Activated naive CD4-positive, alpha-beta T cell (primary cell): ENCODE measurements at regions not wholly inside any gene's neighbourhood (a gene's known extent, or its start where the extent isn't known, plus 50 kb on each side); places are given as distances from the start of the nearest gene placed in this dataset.
A peak's percentile ranks its signal among the peaks of the same experiment; 100 is the strongest.
"Not testable (repeated sequence)": the region's sequence is repeated elsewhere in the genome, so short reads cannot be mapped to it uniquely, and the experiment has no call there.

ENCODE experiments used
- DNase-seq, 4 experiments: peaks; one replicate each; lab custom pipeline; 2025; lab: John Stamatoyannopoulos, UW

DNA sequence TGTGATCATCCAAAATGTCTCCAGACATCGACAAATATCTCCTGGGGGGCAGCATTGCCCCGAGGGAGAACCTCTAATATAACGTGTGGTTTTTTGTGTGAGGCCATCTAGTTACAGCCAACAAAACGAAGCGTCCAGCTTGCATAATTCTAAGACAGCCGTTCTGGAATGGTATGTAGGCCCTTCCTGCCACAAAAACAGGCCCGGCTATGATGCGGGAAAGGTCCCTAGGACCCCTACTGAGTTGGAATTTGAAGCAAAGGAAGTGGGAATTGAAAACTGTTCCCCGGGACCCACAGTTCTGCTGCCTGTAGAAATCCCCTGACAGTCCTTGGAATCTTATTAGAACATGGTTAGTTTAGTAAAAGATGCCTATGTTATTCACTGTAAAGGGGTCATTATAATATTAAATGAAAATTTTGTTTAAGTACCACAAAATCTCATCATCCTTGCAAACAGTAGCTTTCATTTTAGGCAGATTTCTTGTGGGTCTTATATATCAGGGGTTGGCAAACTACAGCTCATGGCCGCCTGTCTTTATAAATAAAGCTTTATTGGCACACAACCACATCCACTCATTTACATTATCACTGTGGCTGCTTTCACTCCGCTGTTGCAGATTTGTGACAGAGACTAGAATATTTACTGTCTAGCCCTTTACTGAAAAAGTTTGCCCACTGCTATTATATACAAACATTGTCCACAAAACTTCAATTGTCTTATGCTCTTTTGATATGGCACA lies 70.7 kb downstream of the MSX2 start:
- no peak for DNase-seq

DNA sequence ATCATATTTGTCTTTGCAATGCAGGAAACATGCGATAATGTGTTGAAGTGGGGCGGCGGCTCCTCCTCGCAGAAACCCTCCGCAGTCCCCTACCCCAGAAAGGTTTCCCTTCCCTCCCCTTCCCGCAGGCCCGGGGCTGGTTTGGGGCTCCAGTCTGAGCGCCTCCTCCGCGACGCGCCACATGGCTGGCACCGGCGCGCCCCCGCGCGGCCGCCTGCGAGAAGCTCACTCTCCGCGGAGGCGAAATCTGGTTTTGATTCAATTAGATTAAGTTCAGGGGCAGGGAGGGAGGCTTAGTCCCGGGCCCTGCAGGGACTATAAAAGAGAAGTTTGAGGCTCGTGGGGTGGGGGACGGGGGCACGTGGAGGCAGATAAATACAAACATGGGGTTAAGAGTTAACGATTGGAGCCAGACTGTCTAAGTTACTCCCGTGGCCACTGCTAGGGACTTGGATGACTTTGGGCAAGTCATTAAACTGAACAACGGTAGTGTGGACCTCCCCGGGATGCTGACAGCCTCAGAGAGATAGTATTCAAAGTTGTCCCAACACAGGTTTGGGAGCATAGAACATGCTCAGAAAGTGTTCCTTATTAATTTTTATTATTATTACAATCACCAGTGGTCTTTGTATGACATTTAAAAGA lies 69.4 kb downstream of the MSX2 start:
- peak in 2 of 4 experiments; percentile 2 for DNase-seq

DNA sequence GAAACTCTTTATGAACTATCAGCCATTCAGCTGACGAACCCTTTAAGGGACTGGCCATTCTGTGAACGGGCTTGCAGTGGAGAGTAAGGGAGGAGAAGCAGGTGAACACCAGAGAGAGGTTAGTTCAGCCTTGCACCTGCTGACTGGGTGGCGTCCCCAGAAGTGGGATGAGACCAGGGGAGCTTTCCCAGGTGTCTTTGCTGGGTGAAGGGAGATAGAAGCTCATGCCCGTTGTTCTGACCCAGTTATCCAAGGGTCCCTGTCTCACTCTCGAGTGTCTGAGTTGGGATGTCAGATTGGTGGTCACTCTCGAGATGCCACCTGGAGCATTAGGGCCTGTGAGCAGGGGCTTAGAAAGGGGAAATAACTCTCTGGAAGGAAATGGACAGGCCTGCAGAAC lies 68.7 kb downstream of the MSX2 start:
- DNase-seq, result no peak

DNA sequence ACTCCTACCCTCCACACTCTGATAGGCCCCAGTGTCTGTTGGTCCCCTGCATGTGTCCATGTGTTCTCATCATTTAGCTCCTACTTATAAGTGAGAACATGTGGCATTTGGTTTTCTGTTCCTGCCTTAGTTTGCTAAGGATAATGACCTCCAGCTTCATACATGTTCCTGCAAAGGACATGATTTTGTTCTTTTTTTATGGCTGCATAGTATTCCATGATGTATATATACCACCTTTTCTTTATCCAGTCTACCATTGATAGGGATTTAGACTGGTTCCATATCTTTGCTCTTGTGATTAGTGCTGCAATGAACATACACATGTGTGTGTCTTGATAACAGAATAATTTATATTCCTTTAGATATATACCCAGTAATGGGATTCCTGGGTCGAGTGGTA lies 67.9 kb downstream of the MSX2 start:
- not testable (repeated sequence) for DNase-seq

DNA sequence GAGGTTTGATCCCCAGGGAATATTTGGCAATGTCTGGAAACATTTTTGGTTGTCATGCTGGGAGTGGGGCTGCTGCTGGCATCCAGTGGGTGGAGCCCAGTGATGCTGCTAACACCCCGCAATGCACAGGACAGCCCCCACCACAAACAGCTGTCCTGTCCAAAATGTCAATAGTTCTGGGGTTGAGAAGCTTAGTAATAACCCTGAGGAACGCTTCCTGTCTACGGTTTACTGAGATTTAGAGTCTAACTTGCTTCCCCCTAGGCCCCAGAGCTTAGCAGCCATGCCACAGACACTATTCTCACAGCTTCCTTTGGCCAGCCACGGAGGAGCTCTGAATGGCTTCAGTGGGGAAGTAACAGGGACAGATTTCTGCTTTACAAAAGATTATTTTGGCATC lies 66.5 kb downstream of the MSX2 start:
- no peak for DNase-seq

DNA sequence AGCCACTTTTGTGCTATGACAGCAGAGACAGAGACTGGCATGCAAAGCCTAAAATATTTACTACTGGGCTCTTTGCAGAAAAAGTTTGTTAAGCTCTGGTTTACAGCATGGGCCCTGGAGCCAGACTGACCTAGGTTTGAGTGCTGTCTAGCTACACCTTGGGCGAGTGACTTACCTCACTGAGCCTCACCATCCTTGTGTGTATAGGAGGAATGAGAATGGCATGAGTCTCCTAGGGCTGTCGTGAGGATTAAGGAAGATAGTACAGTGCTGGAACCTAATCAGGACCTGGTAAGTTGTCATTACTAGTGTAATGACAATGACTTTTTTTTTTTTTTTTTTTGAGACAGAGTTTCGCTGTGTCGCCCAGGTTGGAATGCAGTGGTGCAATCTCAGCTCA lies 65.2 kb downstream of the MSX2 start:
- DNase-seq, result no peak

DNA sequence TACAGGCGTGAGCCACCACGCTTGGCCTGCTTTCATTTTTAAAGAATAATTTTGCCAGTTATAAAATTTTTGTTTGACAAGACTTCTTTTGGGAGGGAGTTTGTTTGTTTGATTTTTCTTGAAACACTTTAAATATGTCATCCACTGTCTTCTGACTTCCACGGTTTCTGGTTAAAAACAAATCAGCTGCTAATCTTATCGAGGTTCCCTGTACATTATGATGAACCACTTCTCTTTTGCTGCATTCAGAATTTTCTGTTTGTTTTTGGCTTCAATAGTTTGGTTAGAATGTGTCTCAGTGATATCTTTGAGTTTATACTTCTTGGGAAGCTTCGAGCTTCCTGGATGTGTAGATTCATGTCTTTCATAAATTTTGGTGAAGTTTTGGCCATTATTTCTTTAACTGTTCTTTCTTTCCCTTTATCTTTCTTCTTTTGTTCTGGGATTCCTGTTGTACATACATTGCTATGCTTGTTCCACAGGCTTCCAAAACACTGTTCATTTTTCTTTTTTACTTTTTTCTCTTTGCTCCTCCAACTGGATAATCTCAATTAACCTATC lies 60.8 kb downstream of the MSX2 start:
- DNase-seq, result no peak
